ENCODE measurements at regions not wholly inside any gene's neighbourhood (a gene's known extent, or its start where the extent isn't known, plus 50 kb on each side); places are given as distances from the start of the nearest gene placed in this dataset.

DNA sequence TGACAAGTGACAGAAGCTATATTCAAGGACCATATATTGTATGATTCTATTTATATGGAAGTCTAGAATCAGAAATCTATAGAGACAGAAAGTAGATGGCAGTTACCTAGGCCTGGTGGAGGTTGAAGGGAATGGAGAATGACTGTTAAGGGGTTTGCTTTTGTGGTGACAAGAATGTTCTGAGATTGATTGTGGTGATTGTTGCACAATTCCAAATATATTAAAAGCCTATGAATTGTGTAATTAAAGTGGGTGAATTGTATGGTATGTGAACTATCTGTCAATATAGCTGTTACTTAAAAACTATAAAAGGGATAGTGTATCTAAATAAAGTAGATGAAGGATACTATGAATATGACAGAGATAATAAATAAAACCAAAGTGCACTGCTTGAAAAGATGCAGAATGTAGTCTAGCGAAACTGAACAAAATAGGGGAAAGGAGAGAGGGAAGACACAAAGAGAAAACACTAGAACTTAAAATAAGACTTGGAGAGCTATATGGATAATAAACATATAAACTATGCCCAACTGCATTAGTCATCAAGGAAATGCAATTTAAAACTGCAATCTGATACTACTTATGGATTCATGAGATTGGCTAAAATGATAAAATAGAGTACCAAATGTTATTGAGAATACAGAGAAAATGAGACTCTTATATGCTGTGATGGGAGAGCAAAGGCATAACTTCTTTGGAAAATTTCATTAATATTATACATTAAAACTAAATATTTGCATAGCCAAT is 82.1 kb upstream of the BANK1 start:
- TF ChIP-seq, protein P1, sequence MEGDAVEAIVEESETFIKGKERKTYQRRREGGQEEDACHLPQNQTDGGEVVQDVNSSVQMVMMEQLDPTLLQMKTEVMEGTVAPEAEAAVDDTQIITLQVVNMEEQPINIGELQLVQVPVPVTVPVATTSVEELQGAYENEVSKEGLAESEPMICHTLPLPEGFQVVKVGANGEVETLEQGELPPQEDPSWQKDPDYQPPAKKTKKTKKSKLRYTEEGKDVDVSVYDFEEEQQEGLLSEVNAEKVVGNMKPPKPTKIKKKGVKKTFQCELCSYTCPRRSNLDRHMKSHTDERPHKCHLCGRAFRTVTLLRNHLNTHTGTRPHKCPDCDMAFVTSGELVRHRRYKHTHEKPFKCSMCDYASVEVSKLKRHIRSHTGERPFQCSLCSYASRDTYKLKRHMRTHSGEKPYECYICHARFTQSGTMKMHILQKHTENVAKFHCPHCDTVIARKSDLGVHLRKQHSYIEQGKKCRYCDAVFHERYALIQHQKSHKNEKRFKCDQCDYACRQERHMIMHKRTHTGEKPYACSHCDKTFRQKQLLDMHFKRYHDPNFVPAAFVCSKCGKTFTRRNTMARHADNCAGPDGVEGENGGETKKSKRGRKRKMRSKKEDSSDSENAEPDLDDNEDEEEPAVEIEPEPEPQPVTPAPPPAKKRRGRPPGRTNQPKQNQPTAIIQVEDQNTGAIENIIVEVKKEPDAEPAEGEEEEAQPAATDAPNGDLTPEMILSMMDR (conservative IDR thresholded peaks at IDR 0.05; ENCODE audit: low read depth, low read length) = no peak
- no peak for TF ChIP-seq EZH2phosphoT487 (IDR thresholded peaks at IDR 0.05; ENCODE audit: borderline replicate concordance, low read length)
- TF ChIP-seq EZH2 (IDR thresholded peaks at IDR 0.05; ENCODE audit: low read length, unreplicated experiment) = no peak

All from PC-3 (cell line).